A673 (cell line): ENCODE measurements at regions not wholly inside any gene's neighbourhood (a gene's known extent, or its start where the extent isn't known, plus 50 kb on each side); places are given as distances from the start of the nearest gene placed in this dataset.
A peak's percentile ranks its signal among the peaks of the same experiment; 100 is the strongest.
"Not testable (repeated sequence)": the region's sequence is repeated elsewhere in the genome, so short reads cannot be mapped to it uniquely, and the experiment has no call there.

Experiments
- BruUV-seq: library from RNA; stranded (reverse); fragments of 400-500 nt; replicated peaks from 2 replicates; lab custom pipeline; 2021; lab: Mats Ljungman, UMichigan
- CTCF ChIA-PET: fragments of 300-600 bp; sonication (Branson Sonifier 250); formaldehyde crosslinking; loops from one replicate; lab custom pipeline; 2022; ENCODE audit warnings: antibody characterized with exemption; lab: Charles Lee
- POLR2A ChIA-PET: fragments of 300-600 bp; sonication (Branson Sonifier 250); formaldehyde crosslinking; loops from one replicate; lab custom pipeline; 2022; ENCODE audit warnings: antibody characterized with exemption; ENCODE audit not compliant: low non-redundant PET; lab: Charles Lee
- DNase-seq: peaks from one replicate; pipeline ENCODE4 v3.0.0-alpha.2; 2015; ENCODE audit warnings: low spot score
- H3K27ac ChIP-seq: fragments of 200-600 bp; sonication (generic); 2 replicates; pipeline ENCODE4 v1.5.1; 2016; ENCODE audit warnings: mixed run types, low read depth, mild to moderate bottlenecking, mixed read lengths, antibody characterized with exemption, low read length; ENCODE audit not compliant: poor library complexity, severe bottlenecking
- H3K27me3 ChIP-seq: fragments of 200-600 bp; sonication (generic); replicated peaks from 2 replicates; pipeline ENCODE4 v1.6.1; 2017; ENCODE audit warnings: mixed run types, low read depth, mild to moderate bottlenecking, mixed read lengths, antibody characterized with exemption, low read length; ENCODE audit not compliant: insufficient read depth, poor library complexity
- H3K36me3 ChIP-seq: fragments of 200-600 bp; sonication (generic); 2 replicates; pipeline ENCODE4 v1.6.1; 2016; ENCODE audit warnings: mixed run types, mild to moderate bottlenecking, mixed read lengths, antibody characterized with exemption, low read length; ENCODE audit not compliant: insufficient read depth, poor library complexity, severe bottlenecking
- H3K4me1 ChIP-seq: fragments of 200-600 bp; sonication (generic); 2 replicates; pipeline ENCODE4 v1.6.1; 2017; ENCODE audit warnings: mixed run types, mild to moderate bottlenecking, mixed read lengths, antibody characterized with exemption, low read length; ENCODE audit not compliant: insufficient read depth, poor library complexity, severe bottlenecking
- H3K4me3 ChIP-seq: fragments of 200-600 bp; sonication (generic); 2 replicates; pipeline ENCODE4 v1.5.1; 2016; ENCODE audit warnings: low read depth, mixed run types, mild to moderate bottlenecking, mixed read lengths, low read length; ENCODE audit not compliant: poor library complexity, severe bottlenecking
- H3K9me3 ChIP-seq: fragments of 200-600 bp; sonication (generic); 2 replicates; pipeline ENCODE4 v1.6.1; 2016; ENCODE audit warnings: mixed run types, low read depth, mild to moderate bottlenecking, mixed read lengths, antibody characterized with exemption, low read length; ENCODE audit not compliant: poor library complexity, severe bottlenecking
- intact Hi-C: fragments of 100-400 bp; cut with micrococcal nuclease; formaldehyde crosslinking; loops from one replicate; pipeline ENCODE4 v1.10.0; 2022; ENCODE audit not compliant: unreplicated experiment

DNA sequence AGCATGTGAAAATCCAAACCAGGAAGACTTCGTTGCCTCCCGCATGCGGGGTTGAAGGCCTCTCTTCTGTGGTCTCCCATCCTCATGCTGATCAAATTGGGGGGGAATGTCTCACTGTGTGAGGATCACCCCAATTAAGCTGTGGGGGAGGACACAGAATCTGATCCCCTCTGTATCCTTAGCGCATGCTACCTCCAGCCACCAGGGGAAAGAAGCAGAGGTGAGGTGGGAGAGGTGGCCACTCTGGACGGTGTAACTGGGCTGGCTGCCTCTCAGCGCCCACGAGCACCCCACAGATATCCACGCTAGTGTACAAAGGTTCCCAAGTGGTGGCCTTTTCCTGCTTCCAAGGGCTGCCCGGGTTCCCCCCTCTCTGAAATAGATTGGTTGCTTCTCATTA lies 177.6 kb upstream of the PLGLB1 start:
- intact Hi-C loops: not testable (repeated sequence)

GRCh38 chr2:87204569-87205147 lies 183.0 kb upstream of the PLGLB1 start:
- H3K27ac ChIP-seq, H3K4me3 ChIP-seq, H3K36me3 ChIP-seq, CTCF ChIA-PET, BruUV-seq, H3K27me3 ChIP-seq, H3K9me3 ChIP-seq, DNase-seq, POLR2A ChIA-PET, H3K4me1 ChIP-seq, intact Hi-C loops: not testable (repeated sequence)

More for the DNA sequence above, 177.6 kb upstream of the PLGLB1 start:
- DNase-seq, H3K4me1 ChIP-seq, BruUV-seq, H3K36me3 ChIP-seq, POLR2A ChIA-PET, H3K27me3 ChIP-seq, H3K4me3 ChIP-seq, H3K9me3 ChIP-seq, CTCF ChIA-PET, H3K27ac ChIP-seq: not testable (repeated sequence)

DNA sequence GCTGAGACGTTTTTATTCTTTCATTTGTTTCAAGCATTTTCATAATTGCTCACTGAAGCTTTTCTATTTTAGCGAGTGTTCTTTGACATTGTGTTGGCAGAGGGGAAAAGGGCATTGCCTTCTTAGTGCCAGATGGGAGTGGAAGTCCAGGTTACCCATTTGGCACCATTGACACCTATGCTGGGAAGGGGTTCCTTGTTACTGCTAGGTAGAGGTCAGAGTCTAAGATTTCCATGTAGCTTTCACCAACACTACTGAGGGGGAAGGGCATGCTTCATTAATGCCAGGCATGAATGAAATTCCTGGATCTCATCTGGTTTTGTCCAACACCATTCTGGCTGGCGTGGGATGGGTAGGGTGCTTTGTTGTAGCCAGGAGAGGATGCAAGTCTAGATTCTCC lies 191.3 kb upstream of the PLGLB1 start:
- H3K36me3 ChIP-seq, POLR2A ChIA-PET, H3K27me3 ChIP-seq, CTCF ChIA-PET, DNase-seq, intact Hi-C loops, H3K4me3 ChIP-seq, H3K4me1 ChIP-seq, H3K9me3 ChIP-seq, H3K27ac ChIP-seq, BruUV-seq: not testable (repeated sequence)

DNA sequence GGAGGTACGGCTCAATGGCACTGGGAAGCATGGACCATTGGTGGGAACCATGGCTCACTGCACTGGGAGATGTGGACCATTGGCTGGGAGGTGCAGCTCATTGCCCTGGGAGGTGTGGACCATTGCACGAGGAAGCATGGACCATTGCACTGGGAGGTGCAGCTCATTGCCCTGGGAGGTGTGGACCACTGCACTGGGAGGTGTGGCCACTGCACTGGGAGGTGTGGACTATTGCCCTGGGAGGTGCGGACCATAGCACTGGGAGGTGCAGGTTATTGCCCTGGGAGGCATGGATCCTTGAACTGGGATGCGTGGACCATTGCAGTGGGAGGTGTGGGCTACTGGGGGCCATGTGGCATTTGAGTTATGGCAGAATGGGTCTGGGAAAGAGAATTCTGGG lies 195.4 kb upstream of the PLGLB1 start:
- CTCF ChIA-PET, H3K36me3 ChIP-seq, H3K4me3 ChIP-seq, H3K9me3 ChIP-seq, H3K27me3 ChIP-seq, intact Hi-C loops, H3K4me1 ChIP-seq, H3K27ac ChIP-seq, POLR2A ChIA-PET, BruUV-seq, DNase-seq: not testable (repeated sequence)

DNA sequence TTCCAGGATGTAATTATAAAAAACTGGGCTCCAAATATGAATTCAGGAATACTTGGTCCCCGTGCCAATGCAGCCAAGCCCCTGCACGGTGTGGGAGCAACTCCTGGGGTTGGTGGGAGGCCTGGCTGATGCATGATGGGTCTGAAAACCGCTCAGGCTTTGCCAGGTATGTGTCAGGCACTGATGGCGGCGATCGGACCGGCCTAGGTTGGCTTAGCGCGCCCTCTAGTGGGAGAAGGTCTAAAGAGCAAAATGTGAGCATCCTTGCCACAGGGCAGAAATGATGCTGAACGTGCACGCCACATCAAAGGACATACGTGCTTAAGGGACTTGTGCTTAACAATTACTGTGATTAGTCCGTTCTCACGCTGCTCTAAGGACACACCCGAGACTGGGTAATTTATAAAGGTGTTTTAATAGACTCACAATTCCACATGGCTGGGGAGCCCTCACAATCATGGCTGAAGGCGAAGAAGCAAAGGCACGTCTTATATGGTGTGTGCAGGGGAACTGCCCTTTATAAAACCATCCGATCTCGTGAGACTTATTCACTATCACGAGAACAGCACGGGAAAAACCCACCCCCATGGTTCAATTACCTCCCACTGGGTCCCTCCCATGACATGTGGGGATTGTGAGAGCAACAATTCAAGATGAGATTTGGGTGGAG lies 196.2 kb upstream of the PLGLB1 start:
- CTCF ChIA-PET, H3K4me3 ChIP-seq, BruUV-seq, H3K36me3 ChIP-seq, H3K4me1 ChIP-seq, H3K27ac ChIP-seq, H3K9me3 ChIP-seq, POLR2A ChIA-PET, intact Hi-C loops, DNase-seq, H3K27me3 ChIP-seq: not testable (repeated sequence)

DNA sequence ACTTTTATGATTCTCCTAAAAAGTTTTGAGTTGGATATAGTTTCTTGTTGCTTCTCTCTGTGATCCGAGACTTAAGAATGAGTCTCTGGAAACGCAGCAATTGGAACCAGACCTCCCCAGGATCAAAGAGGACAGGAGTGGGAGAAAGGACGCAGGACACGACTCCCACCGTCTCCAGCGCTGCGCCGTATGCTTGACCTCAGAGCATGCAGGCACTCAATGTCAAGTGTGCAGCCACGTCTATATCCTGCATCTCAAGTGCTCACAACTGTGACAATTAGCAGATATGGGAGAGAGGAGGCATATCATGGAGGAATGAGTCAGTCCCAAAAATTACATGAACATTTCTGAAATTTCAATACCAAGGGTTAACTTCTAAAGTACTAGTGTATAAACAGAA lies 199.0 kb upstream of the PLGLB1 start:
- DNase-seq, BruUV-seq, H3K27ac ChIP-seq, H3K9me3 ChIP-seq, POLR2A ChIA-PET, H3K36me3 ChIP-seq, H3K27me3 ChIP-seq, CTCF ChIA-PET, H3K4me3 ChIP-seq, intact Hi-C loops, H3K4me1 ChIP-seq: not testable (repeated sequence)

DNA sequence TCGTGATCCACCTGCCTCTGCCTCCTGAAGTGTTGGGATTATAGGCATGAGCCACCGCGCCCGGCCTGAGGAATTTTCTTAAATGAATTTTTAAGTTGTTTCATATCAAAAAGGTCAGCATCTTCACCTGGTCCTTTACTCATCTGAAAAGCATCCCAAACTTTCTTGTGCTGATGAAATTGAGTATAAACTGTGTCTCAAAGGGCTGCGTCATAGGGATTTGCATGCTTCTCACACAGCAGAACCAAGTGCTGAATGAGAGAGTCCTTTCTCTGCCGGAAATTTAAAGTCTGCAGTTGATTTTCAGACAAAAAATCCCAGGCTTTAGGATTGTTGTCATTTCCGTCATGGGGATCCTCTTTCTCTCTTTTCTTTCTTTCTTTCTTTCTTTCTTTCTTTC lies 200.5 kb upstream of the PLGLB1 start:
- H3K4me1 ChIP-seq, H3K9me3 ChIP-seq, intact Hi-C loops, H3K4me3 ChIP-seq, CTCF ChIA-PET, BruUV-seq, H3K27me3 ChIP-seq, H3K36me3 ChIP-seq, H3K27ac ChIP-seq, POLR2A ChIA-PET: not testable (repeated sequence)
- DNase-seq: peak; percentile 16

DNA sequence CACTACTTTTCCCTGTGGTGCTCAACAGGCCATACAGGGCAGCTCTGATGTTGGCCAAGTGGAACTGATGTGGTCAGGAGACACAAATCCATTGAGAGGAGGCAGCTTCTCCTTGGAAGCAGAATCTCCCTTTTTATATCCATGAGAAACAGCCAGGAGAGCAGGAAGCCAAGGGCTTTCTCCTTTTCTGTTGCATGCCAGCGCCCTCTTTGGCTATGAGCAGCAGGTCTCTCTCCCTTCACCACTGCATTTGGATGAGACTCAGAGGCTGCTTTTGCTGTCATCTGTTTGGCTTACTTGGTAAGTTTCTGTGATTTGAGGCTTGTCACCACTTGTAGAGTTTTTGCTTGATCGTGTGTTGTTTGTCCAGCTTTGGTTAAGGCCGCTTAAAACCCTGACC lies 202.2 kb upstream of the PLGLB1 start:
- CTCF ChIA-PET, H3K27ac ChIP-seq, H3K9me3 ChIP-seq, BruUV-seq, POLR2A ChIA-PET, DNase-seq, H3K4me3 ChIP-seq, H3K4me1 ChIP-seq, H3K27me3 ChIP-seq, intact Hi-C loops, H3K36me3 ChIP-seq: not testable (repeated sequence)
